ENCODE measurements at regions not wholly inside any gene's neighbourhood (a gene's known extent, or its start where the extent isn't known, plus 50 kb on each side); places are given as distances from the start of the nearest gene placed in this dataset.

DNA sequence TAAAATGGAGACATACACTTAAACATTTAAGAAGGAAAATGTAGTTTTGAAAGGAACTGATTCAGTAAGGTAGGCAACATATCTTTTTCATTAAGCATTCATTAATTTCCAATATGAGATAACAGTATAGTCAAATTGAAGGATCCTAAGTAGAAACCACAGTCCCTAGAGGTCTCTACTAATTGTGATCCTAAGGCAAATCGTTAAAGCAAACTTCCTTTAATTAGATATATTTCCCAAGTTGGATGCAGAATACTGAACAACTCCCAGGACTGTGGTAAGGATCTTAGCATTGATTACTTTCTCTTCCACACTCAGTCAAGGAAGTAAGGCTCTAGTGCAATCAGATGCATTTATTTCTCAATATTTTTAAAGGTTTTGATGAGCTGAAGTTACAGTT, 604.1 kb upstream of the GJE1 start:
- H4K20me1 ChIP-seq (ENCODE audit: insufficient read depth), result no peaks in the 10 kb centered on the region
- CTCF ChIA-PET, result no interaction called here
- no TSS peak for BruUV-seq (replicated peaks)
- no peak for DNase-seq
- H3K4me1 ChIP-seq (replicated peaks; ENCODE audit: insufficient read depth), result no peaks in the 10 kb centered on the region
- H2AFZ ChIP-seq, result no peak overlapping the region
- H3K27me3 ChIP-seq (ENCODE audit: insufficient read depth, low read depth), result no peaks in the 10 kb centered on the region
- POLR2A ChIA-PET (ENCODE audit: unreplicated experiment), result no interaction called here
- no peak overlapping the region for H3K4me3 ChIP-seq
- no peak for TF ChIP-seq EZH2 (IDR thresholded peaks at IDR 0.05; ENCODE audit: low read depth)
- TF ChIP-seq, protein P1, sequence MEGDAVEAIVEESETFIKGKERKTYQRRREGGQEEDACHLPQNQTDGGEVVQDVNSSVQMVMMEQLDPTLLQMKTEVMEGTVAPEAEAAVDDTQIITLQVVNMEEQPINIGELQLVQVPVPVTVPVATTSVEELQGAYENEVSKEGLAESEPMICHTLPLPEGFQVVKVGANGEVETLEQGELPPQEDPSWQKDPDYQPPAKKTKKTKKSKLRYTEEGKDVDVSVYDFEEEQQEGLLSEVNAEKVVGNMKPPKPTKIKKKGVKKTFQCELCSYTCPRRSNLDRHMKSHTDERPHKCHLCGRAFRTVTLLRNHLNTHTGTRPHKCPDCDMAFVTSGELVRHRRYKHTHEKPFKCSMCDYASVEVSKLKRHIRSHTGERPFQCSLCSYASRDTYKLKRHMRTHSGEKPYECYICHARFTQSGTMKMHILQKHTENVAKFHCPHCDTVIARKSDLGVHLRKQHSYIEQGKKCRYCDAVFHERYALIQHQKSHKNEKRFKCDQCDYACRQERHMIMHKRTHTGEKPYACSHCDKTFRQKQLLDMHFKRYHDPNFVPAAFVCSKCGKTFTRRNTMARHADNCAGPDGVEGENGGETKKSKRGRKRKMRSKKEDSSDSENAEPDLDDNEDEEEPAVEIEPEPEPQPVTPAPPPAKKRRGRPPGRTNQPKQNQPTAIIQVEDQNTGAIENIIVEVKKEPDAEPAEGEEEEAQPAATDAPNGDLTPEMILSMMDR (conservative IDR thresholded peaks at IDR 0.05), result no peak
- no peak overlapping the region for H3K4me2 ChIP-seq
- H3K9me2 ChIP-seq (ENCODE audit: insufficient read depth), result no peaks in the 10 kb centered on the region
- no peaks in the 10 kb centered on the region for H3K79me2 ChIP-seq (ENCODE audit: low read depth)
- intact Hi-C loops (cut with micrococcal nuclease; ENCODE audit: unreplicated experiment), result no loop called here
- H3K27ac ChIP-seq, result no peak overlapping the region
- no peaks in the 10 kb centered on the region for H3F3A ChIP-seq (ENCODE audit: insufficient read depth, low read depth)
- no peaks in the 10 kb centered on the region; the same call in 1 of the 2 replicates for H3K9me3 ChIP-seq (ENCODE audit: insufficient read depth, low read depth)
- no peaks in the 10 kb centered on the region for H3K36me3 ChIP-seq (ENCODE audit: low read depth)

DNA sequence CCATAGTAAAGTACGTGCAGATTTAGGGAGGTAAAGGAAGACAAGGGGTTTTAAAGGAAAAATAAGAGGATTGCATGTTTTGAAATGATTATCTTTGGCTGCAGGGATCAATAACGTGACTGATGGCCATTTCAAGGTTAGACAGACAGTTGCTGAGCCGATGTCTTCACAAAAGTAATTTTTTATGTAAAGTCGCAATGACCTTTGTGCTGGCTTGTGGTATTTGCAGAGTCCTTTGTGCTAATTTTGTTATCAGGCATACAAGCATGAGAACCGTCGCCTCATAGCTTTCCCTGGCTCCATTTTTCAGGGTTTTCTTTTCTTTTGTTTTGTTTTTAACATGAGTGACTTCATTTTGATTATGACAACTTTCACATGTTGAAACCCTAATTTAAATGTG, 605.7 kb upstream of the GJE1 start:
- POLR2A ChIA-PET (ENCODE audit: unreplicated experiment), result no interaction called here
- no TSS peak for BruUV-seq (replicated peaks)
- intact Hi-C loops (cut with micrococcal nuclease; ENCODE audit: unreplicated experiment), result no loop called here
- no peaks in the 10 kb centered on the region for H3F3A ChIP-seq (ENCODE audit: insufficient read depth, low read depth)
- DNase-seq, result no peak
- H3K4me2 ChIP-seq, result no peak overlapping the region
- H4K20me1 ChIP-seq (ENCODE audit: insufficient read depth), result no peaks in the 10 kb centered on the region
- H3K27ac ChIP-seq, result no peak overlapping the region
- no peak overlapping the region for H3K4me3 ChIP-seq
- H3K4me1 ChIP-seq (replicated peaks; ENCODE audit: insufficient read depth), result no peaks in the 10 kb centered on the region
- no peak for TF ChIP-seq EZH2 (IDR thresholded peaks at IDR 0.05; ENCODE audit: low read depth)
- TF ChIP-seq, protein P1 (conservative IDR thresholded peaks at IDR 0.05), result no peak
- no peaks in the 10 kb centered on the region; the same call in 1 of the 2 replicates for H3K9me3 ChIP-seq (ENCODE audit: insufficient read depth, low read depth)
- H2AFZ ChIP-seq, result peak overlapping the region; percentile 12; the same call in 1 of the 2 replicates
- CTCF ChIA-PET, result no interaction called here
- H3K79me2 ChIP-seq (ENCODE audit: low read depth), result no peaks in the 10 kb centered on the region
- H3K27me3 ChIP-seq (ENCODE audit: insufficient read depth, low read depth), result no peaks in the 10 kb centered on the region
- H3K9me2 ChIP-seq (ENCODE audit: insufficient read depth), result no peaks in the 10 kb centered on the region
- H3K36me3 ChIP-seq (ENCODE audit: low read depth), result no peaks in the 10 kb centered on the region

DNA sequence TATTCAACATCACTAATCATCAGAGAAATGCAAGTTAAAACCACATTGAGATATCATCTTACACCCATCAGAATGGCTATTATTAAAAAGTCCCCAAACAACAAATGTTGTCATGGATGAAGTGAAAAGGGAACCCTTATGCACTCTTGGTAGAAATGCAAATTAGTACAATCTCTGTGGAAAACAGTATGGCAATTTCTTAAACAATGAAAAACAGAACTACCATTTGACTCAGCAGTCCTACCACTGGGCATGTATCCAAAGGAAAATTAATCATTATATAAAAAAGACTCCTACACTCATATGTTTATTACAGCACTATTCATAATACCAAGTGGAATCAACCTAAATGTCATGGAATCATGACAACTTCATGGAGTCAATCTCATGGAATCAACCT, 611.3 kb upstream of the GJE1 start:
- Histone ChIP-seq H3K27me3 (ENCODE audit: insufficient read depth, low read depth) (no peaks in the 10 kb centered on the region), H3K79me2 (ENCODE audit: low read depth) (no peaks in the 10 kb centered on the region), H3K4me3 (no peak overlapping the region), H4K20me1 (ENCODE audit: insufficient read depth) (no peaks in the 10 kb centered on the region), H3K36me3 (ENCODE audit: low read depth) (no peaks in the 10 kb centered on the region), H3K9me3 (ENCODE audit: insufficient read depth, low read depth) (peaks cover 3% of the 10 kb centered on the region; the same call in 1 of the 2 replicates), H3K9me2 (ENCODE audit: insufficient read depth) (no peaks in the 10 kb centered on the region), H2AFZ (no peak overlapping the region), H3K4me2 (no peak overlapping the region), H3F3A (ENCODE audit: insufficient read depth, low read depth) (no peaks in the 10 kb centered on the region), H3K4me1 (replicated peaks; ENCODE audit: insufficient read depth) (no peaks in the 10 kb centered on the region), H3K27ac (no peak overlapping the region)
- intact Hi-C loops (cut with micrococcal nuclease; ENCODE audit: unreplicated experiment), result no loop called here
- CTCF ChIA-PET, result no interaction called here
- no peak for DNase-seq
- no peak for TF ChIP-seq EZH2 (IDR thresholded peaks at IDR 0.05; ENCODE audit: low read depth)
- no TSS peak for BruUV-seq (replicated peaks)
- POLR2A ChIA-PET (ENCODE audit: unreplicated experiment), result no interaction called here

DNA sequence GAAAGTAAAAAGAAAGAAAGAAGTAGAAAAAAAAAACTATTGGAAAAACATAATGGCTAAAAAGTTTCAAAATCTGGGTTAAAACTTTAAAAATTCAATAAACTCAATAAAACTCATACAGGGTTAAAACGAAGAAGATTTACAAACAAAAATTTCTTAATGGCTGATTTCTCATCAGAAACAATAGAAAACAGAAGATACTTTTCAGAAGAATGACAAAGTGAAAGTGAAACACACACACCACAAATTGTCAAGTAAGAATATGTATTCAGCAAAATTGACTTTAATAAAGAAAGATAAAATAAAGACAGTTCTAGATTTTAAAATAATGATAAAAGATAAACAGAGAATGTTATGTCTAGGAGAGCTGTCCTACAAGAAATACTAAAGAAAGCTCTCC, 618.9 kb upstream of the GJE1 start:
- H3K4me1 ChIP-seq (replicated peaks; ENCODE audit: insufficient read depth), result no peaks in the 10 kb centered on the region
- peak overlapping the region; percentile 48; the same call in 1 of the 2 replicates for H2AFZ ChIP-seq
- no TSS peak for BruUV-seq (replicated peaks)
- H3F3A ChIP-seq (ENCODE audit: insufficient read depth, low read depth), result no peaks in the 10 kb centered on the region
- CTCF ChIA-PET, result no interaction called here
- no peak for DNase-seq
- no peaks in the 10 kb centered on the region for H3K79me2 ChIP-seq (ENCODE audit: low read depth)
- H3K4me2 ChIP-seq, result peak overlapping the region; percentile 34; the same call in 1 of the 2 replicates
- no peaks in the 10 kb centered on the region for H4K20me1 ChIP-seq (ENCODE audit: insufficient read depth)
- no peaks in the 10 kb centered on the region for H3K9me3 ChIP-seq (ENCODE audit: insufficient read depth, low read depth)
- no peak overlapping the region for H3K27ac ChIP-seq
- H3K27me3 ChIP-seq (ENCODE audit: insufficient read depth, low read depth), result no peaks in the 10 kb centered on the region
- POLR2A ChIA-PET (ENCODE audit: unreplicated experiment), result interaction anchor here (0.6 kb wide), 1 partner anchor 9 kb away, joined by 5 read pairs; no protein-coding TSS in a partner anchor
- peak overlapping the region; percentile 9; the same call in 1 of the 2 replicates for H3K4me3 ChIP-seq
- no peaks in the 10 kb centered on the region; the same call in 1 of the 2 replicates for H3K9me2 ChIP-seq (ENCODE audit: insufficient read depth)
- intact Hi-C loops (cut with micrococcal nuclease; ENCODE audit: unreplicated experiment), result no loop called here
- H3K36me3 ChIP-seq (ENCODE audit: low read depth), result no peaks in the 10 kb centered on the region
- TF ChIP-seq EZH2 (IDR thresholded peaks at IDR 0.05; ENCODE audit: low read depth), result no peak
- TF ChIP-seq, protein P1 (conservative IDR thresholded peaks at IDR 0.05), result no peak

Data from PC-9 (cell line).